ENCODE measurements at regions not wholly inside any gene's neighbourhood (a gene's known extent, or its start where the extent isn't known, plus 50 kb on each side); places are given as distances from the start of the nearest gene placed in this dataset.

DNA sequence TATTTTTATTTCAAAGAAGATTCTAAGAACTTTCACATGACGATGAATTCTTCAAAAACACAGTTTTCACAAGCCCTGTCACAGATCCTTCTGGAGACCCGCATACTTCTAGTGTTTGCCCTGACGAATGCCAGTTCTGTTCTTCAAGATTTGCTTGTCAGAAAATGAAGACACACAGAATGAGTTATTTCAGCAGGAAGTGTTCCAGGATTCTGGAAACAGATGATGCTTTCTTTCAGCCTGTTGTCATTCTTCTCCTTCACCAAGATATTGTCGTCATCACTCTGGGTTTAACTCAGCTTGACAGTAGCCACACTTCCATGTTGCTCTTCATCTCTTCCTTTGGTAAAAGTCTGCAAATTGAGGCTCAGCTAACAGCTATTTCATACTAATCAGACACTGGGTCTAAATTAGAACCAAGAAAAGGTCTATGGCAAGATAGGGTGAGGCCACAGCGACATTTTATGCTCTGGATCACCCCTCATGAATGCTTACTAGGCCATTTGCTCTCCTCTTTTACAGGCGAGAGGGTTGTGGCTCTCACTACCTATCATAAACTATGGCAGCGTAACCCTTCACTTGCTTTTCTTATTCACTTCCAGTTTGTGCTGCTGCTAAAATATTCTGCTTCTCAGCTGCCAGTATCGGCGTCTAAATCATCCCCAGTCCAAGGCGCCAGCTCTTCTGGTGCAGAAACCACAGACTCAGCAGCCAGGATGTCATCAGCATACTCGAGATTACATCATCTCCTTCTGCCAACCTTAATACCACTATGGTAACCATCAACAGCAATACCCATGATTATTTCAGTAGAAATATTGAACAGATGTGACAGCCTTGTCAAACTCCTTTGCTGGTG, 159.6 kb upstream of the TBCA start:
- Histone ChIP-seq H3K4me2 (no peak overlapping the region), H4K20me1 (ENCODE audit: low read depth) (no peaks in the 10 kb centered on the region), H3K4me3 (no peak overlapping the region), H3K4me1 (no peaks in the 10 kb centered on the region), H3K9me3 (ENCODE audit: low read depth) (no peaks in the 10 kb centered on the region), H3K36me3 (no peaks in the 10 kb centered on the region), H3F3A (ENCODE audit: low read depth) (no peaks in the 10 kb centered on the region), H2AFZ (replicated peaks) (no peak overlapping the region), H3K27ac (no peak overlapping the region), H3K27me3 (no peaks in the 10 kb centered on the region), H3K9ac (no peak overlapping the region), H3K79me2 (ENCODE audit: low read depth) (no peaks in the 10 kb centered on the region)
- Mint-ChIP-seq H3K27ac (no peak overlapping the region), H3K4me3 (no peak overlapping the region), H3K27me3 (ENCODE audit: insufficient read depth, low read depth) (peaks cover 2% of the 10 kb centered on the region), H3K4me1 (no peaks in the 10 kb centered on the region), H3K36me3 (no peaks in the 10 kb centered on the region), H3K9me3 (peaks cover 5% of the 10 kb centered on the region)
- TF ChIP-seq EZH2 (IDR thresholded peaks at IDR 0.05) (no peak), EZH2phosphoT487 (IDR thresholded peaks at IDR 0.05) (no peak)
- TF ChIP-seq, protein P1, sequence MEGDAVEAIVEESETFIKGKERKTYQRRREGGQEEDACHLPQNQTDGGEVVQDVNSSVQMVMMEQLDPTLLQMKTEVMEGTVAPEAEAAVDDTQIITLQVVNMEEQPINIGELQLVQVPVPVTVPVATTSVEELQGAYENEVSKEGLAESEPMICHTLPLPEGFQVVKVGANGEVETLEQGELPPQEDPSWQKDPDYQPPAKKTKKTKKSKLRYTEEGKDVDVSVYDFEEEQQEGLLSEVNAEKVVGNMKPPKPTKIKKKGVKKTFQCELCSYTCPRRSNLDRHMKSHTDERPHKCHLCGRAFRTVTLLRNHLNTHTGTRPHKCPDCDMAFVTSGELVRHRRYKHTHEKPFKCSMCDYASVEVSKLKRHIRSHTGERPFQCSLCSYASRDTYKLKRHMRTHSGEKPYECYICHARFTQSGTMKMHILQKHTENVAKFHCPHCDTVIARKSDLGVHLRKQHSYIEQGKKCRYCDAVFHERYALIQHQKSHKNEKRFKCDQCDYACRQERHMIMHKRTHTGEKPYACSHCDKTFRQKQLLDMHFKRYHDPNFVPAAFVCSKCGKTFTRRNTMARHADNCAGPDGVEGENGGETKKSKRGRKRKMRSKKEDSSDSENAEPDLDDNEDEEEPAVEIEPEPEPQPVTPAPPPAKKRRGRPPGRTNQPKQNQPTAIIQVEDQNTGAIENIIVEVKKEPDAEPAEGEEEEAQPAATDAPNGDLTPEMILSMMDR (IDR thresholded peaks at IDR 0.05), result no peak
- DNase-seq (ENCODE audit: low spot score), result no peak

DNA sequence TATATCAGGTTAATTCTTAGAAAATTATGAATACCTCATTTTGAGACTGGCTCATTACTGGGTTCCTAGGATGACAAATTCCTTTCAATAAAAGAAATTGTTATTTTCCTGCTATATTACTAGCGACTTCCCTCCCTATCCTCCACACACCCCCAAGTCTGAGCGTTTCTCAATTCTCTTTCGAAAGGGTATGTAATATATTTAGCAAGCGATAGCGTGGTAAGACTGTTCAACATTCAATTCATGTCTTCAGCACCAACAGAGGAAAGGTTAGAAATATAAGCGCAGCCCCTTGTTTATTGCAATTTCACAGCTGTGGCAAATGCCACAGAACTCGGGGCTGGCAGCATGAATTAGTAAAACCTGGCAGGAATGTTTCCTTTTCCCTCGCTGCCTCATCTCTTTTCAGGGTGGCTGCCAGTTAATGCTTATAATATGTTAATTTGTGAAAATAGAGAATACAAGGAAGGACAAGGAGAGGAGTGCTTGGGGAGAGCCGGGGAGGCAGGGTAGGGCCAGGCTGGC, 152.7 kb upstream of the TBCA start:
- Histone ChIP-seq H3K4me1 (peaks cover 13% of the 10 kb centered on the region), H3K4me3 (no peak overlapping the region), H3K36me3 (no peaks in the 10 kb centered on the region), H3K27me3 (no peaks in the 10 kb centered on the region), H3K27ac (no peak overlapping the region), H2AFZ (replicated peaks) (no peak overlapping the region), H3K9ac (no peak overlapping the region), H3K9me3 (ENCODE audit: low read depth) (no peaks in the 10 kb centered on the region), H3F3A (ENCODE audit: low read depth) (peaks cover 4% of the 10 kb centered on the region), H4K20me1 (ENCODE audit: low read depth) (no peaks in the 10 kb centered on the region), H3K4me2 (no peak overlapping the region), H3K79me2 (ENCODE audit: low read depth) (no peaks in the 10 kb centered on the region)
- Mint-ChIP-seq H3K27ac (no peak overlapping the region), H3K9me3 (peaks cover 11% of the 10 kb centered on the region), H3K36me3 (no peaks in the 10 kb centered on the region), H3K4me1 (peaks cover 5% of the 10 kb centered on the region), H3K4me3 (no peak overlapping the region), H3K27me3 (ENCODE audit: insufficient read depth, low read depth) (peaks cover 6% of the 10 kb centered on the region)
- TF ChIP-seq EZH2phosphoT487 (IDR thresholded peaks at IDR 0.05) (no peak), EZH2 (IDR thresholded peaks at IDR 0.05) (no peak)
- TF ChIP-seq, protein P1 (IDR thresholded peaks at IDR 0.05), result no peak
- no peak for DNase-seq (ENCODE audit: low spot score)

DNA sequence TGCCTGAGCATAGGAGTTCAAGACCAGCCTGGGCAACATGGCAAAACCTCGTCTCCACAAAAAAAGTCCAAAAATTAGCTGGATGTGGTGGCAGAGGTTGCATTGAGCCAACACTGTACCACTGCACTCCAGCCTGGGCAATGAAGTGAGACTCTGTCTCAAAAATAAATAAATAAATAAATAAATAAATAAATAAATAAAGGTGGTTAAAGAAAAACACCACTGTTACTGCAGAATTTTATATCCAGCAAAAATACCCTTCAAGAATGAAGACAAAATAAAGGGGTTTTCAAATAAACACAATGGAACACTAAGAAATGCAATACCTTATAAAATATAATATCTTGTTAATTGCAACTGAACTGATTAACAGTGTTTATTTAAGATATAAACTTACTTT, 150.2 kb upstream of the TBCA start:
- peaks cover 6% of the 10 kb centered on the region for H3K27me3 Mint-ChIP-seq (ENCODE audit: insufficient read depth, low read depth)
- H2AFZ ChIP-seq (replicated peaks), result no peak overlapping the region

More for the DNA sequence above, 150.2 kb upstream of the TBCA start:
- Histone ChIP-seq H4K20me1 (ENCODE audit: low read depth) (no peaks in the 10 kb centered on the region), H3K4me3 (no peak overlapping the region), H3K4me2 (no peak overlapping the region), H3K79me2 (ENCODE audit: low read depth) (no peaks in the 10 kb centered on the region), H3K27me3 (no peaks in the 10 kb centered on the region), H3K4me1 (peaks cover 16% of the 10 kb centered on the region), H3K36me3 (no peaks in the 10 kb centered on the region), H3K27ac (no peak overlapping the region), H3K9ac (no peak overlapping the region), H3F3A (ENCODE audit: low read depth) (peaks cover 4% of the 10 kb centered on the region), H3K9me3 (ENCODE audit: low read depth) (no peaks in the 10 kb centered on the region)
- H3K36me3 Mint-ChIP-seq, result no peaks in the 10 kb centered on the region
- peaks cover 11% of the 10 kb centered on the region for H3K9me3 Mint-ChIP-seq
- H3K4me1 Mint-ChIP-seq, result peaks cover 7% of the 10 kb centered on the region
- no peak overlapping the region for H3K4me3 Mint-ChIP-seq
- TF ChIP-seq, protein P1 (IDR thresholded peaks at IDR 0.05), result no peak
- TF ChIP-seq EZH2phosphoT487 (IDR thresholded peaks at IDR 0.05), result no peak
- TF ChIP-seq EZH2 (IDR thresholded peaks at IDR 0.05), result no peak
- no peak overlapping the region for H3K27ac Mint-ChIP-seq
- DNase-seq (ENCODE audit: low spot score), result no peak
